Hepatocyte (in vitro differentiated cells): ENCODE measurements at regions not wholly inside any gene's neighbourhood (a gene's known extent, or its start where the extent isn't known, plus 50 kb on each side); places are given as distances from the start of the nearest gene placed in this dataset.

Experiments
- DNase-seq: peaks from one replicate; pipeline ENCODE4 v3.0.0-alpha.2; 2016; ENCODE audit warnings: low spot score
- H2AFZ ChIP-seq: fragments of 200-600 bp; sonication (generic); 2 replicates; pipeline ENCODE4 v1.6.0; 2016; ENCODE audit warnings: antibody characterized with exemption, mild to moderate bottlenecking
- H3K27ac ChIP-seq: fragments of 200-600 bp; sonication (generic); 2 replicates; pipeline ENCODE4 v1.5.1; 2016; ENCODE audit warnings: mild to moderate bottlenecking
- H3K27me3 ChIP-seq: fragments of 200-600 bp; sonication (generic); 2 replicates; pipeline ENCODE4 v1.6.1; 2016
- H3K36me3 ChIP-seq: fragments of 200-600 bp; sonication (generic); replicated peaks from 2 replicates; pipeline ENCODE4 v1.5.1; 2016; ENCODE audit warnings: low read depth; ENCODE audit not compliant: insufficient read depth
- H3K4me1 ChIP-seq: fragments of 200-600 bp; sonication (generic); 2 replicates; pipeline ENCODE4 v1.5.1; 2016; ENCODE audit warnings: mild to moderate bottlenecking, moderate library complexity; ENCODE audit not compliant: insufficient read depth
- H3K4me2 ChIP-seq: fragments of 200-600 bp; sonication (generic); 2 replicates; pipeline ENCODE4 v1.6.0; 2016
- H3K4me3 ChIP-seq: fragments of 200-600 bp; sonication (generic); 2 replicates; pipeline ENCODE4 v1.5.1; 2016; ENCODE audit warnings: mild to moderate bottlenecking
- H3K79me2 ChIP-seq: fragments of 200-600 bp; sonication (generic); 2 replicates; pipeline ENCODE4 v1.6.0; 2017; ENCODE audit warnings: mild to moderate bottlenecking
- H3K9me2 ChIP-seq: fragments of 200-600 bp; sonication (generic); replicated peaks from 2 replicates; pipeline ENCODE4 v1.6.0; 2017; ENCODE audit warnings: mild to moderate bottlenecking; ENCODE audit not compliant: insufficient read depth
- H3K9me3 ChIP-seq: fragments of 200-600 bp; sonication (generic); 2 replicates; pipeline ENCODE4 v1.5.1; 2016; ENCODE audit warnings: low read depth, mild to moderate bottlenecking
- H4K20me1 ChIP-seq: fragments of 200-600 bp; sonication (generic); 2 replicates; pipeline ENCODE4 v1.6.0; 2016; ENCODE audit warnings: mild to moderate bottlenecking; ENCODE audit not compliant: insufficient read depth, poor library complexity, severe bottlenecking
- EZH2 ChIP-seq: fragments of 200-600 bp; sonication (generic); IDR thresholded peaks from 2 replicates; pipeline ENCODE4 v1.6.1; 2016; ENCODE audit warnings: antibody characterized with exemption, mild to moderate bottlenecking, borderline replicate concordance
- EZH2phosphoT487 ChIP-seq: fragments of 200-600 bp; sonication (generic); IDR thresholded peaks from one replicate; pipeline ENCODE4 v1.6.1; 2018; ENCODE audit warnings: antibody characterized with exemption, mild to moderate bottlenecking, low read depth, moderate library complexity; ENCODE audit not compliant: unreplicated experiment, severe bottlenecking
- WGBS: methylation state at CpG from one replicate; pipeline ENCODE4 v1.1.6; 2016; ENCODE audit warnings: low lambda C conversion rate; ENCODE audit errors: missing lambda C conversion rate; 5-methylcytosine and 5-hydroxymethylcytosine counted together
- TF ChIP-seq, protein P1 (sequence below): fragments of 200-600 bp; sonication (generic); IDR thresholded peaks from 2 replicates; pipeline ENCODE4 v1.5.1; 2016; ENCODE audit warnings: antibody characterized with exemption, mild to moderate bottlenecking; ENCODE audit not compliant: poor library complexity

GRCh38 chr1:224801844-224802490 is 127.5 kb upstream of the DNAH14 start:
- H3K27me3 ChIP-seq = no peaks in the 10 kb centered on the region
- no peaks in the 10 kb centered on the region for H3K9me2 ChIP-seq
- H3K9me3 ChIP-seq = no peaks in the 10 kb centered on the region
- no peaks in the 10 kb centered on the region for H3K4me1 ChIP-seq
- H3K27ac ChIP-seq = no peak overlapping the region
- H3K4me2 ChIP-seq = no peak overlapping the region
- DNase-seq = no peak
- WGBS = 91% methylated on average over 2 of the region's 2 CpGs
- no peaks in the 10 kb centered on the region for H3K79me2 ChIP-seq
- H3K36me3 ChIP-seq = no peaks in the 10 kb centered on the region
- TF ChIP-seq EZH2phosphoT487 = no peak
- TF ChIP-seq, protein P1, sequence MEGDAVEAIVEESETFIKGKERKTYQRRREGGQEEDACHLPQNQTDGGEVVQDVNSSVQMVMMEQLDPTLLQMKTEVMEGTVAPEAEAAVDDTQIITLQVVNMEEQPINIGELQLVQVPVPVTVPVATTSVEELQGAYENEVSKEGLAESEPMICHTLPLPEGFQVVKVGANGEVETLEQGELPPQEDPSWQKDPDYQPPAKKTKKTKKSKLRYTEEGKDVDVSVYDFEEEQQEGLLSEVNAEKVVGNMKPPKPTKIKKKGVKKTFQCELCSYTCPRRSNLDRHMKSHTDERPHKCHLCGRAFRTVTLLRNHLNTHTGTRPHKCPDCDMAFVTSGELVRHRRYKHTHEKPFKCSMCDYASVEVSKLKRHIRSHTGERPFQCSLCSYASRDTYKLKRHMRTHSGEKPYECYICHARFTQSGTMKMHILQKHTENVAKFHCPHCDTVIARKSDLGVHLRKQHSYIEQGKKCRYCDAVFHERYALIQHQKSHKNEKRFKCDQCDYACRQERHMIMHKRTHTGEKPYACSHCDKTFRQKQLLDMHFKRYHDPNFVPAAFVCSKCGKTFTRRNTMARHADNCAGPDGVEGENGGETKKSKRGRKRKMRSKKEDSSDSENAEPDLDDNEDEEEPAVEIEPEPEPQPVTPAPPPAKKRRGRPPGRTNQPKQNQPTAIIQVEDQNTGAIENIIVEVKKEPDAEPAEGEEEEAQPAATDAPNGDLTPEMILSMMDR = no peak
- TF ChIP-seq EZH2 = no peak
- H2AFZ ChIP-seq = no peak overlapping the region
- H3K4me3 ChIP-seq = no peak overlapping the region
- H4K20me1 ChIP-seq = no peaks in the 10 kb centered on the region

- no peak overlapping the region for H3K4me3 ChIP-seq
- H4K20me1 ChIP-seq = no peaks in the 10 kb centered on the region
- no peak overlapping the region for H2AFZ ChIP-seq
- no peaks in the 10 kb centered on the region for H3K79me2 ChIP-seq
- H3K4me2 ChIP-seq = no peak overlapping the region
- TF ChIP-seq EZH2 (no peak), EZH2phosphoT487 (no peak)
- TF ChIP-seq, protein P1 = no peak
- no peak for DNase-seq
- H3K27ac ChIP-seq = no peak overlapping the region
- WGBS = 91% methylated on average over 3 of the region's 3 CpGs
- H3K9me3 ChIP-seq = no peaks in the 10 kb centered on the region
- H3K9me2 ChIP-seq = no peaks in the 10 kb centered on the region
- H3K27me3 ChIP-seq = no peaks in the 10 kb centered on the region
- no peaks in the 10 kb centered on the region for H3K4me1 ChIP-seq
- no peaks in the 10 kb centered on the region for H3K36me3 ChIP-seq
Observed at GRCh38 chr1:224802617-224803016, 126.9 kb upstream of the DNAH14 start.

DNA sequence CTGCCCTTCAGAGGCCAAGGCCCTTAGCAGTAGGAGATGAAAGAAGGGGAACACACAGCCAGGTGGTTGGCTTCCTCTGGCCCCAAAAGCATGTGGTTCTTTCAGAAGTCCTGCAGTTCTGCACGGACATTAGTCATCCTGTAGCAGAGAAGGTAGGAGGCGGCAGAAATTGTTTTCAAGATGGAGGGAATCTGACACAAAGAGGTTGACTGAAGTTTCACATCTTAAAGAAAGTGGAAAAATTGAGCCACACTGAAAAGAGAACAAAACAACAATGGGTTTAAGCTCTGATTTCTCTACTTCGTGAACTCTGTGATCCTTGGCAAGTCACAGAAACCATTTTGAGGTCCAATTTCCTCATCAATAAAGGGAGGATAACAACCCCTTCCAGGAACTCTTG is 125.3 kb upstream of the DNAH14 start:
- Histone ChIP-seq H3K27ac (no peak overlapping the region), H3K9me2 (no peaks in the 10 kb centered on the region), H3K79me2 (no peaks in the 10 kb centered on the region), H3K4me2 (no peak overlapping the region), H3K4me3 (no peak overlapping the region), H3K36me3 (no peaks in the 10 kb centered on the region), H4K20me1 (no peaks in the 10 kb centered on the region), H3K9me3 (no peaks in the 10 kb centered on the region), H3K27me3 (no peaks in the 10 kb centered on the region), H3K4me1 (no peaks in the 10 kb centered on the region), H2AFZ (no peak overlapping the region)
- 90% methylated on average over 3 of the region's 3 CpGs for WGBS
- no peak for DNase-seq
- TF ChIP-seq, protein P1 = no peak
- TF ChIP-seq EZH2 = no peak

GRCh38 chr1:224805889-224806288 is 123.6 kb upstream of the DNAH14 start:
- 90% methylated on average over 2 of the region's 2 CpGs for WGBS
- H3K4me1 ChIP-seq = no peaks in the 10 kb centered on the region

More at GRCh38 chr1:224805889-224806288, 123.6 kb upstream of the DNAH14 start:
- no peak for TF ChIP-seq EZH2
- TF ChIP-seq, protein P1 = no peak
- no peak for TF ChIP-seq EZH2phosphoT487
- Histone ChIP-seq H3K9me3 (no peaks in the 10 kb centered on the region), H2AFZ (no peak overlapping the region), H3K4me2 (no peak overlapping the region), H3K27ac (no peak overlapping the region), H3K27me3 (no peaks in the 10 kb centered on the region), H3K36me3 (no peaks in the 10 kb centered on the region), H4K20me1 (no peaks in the 10 kb centered on the region), H3K79me2 (no peaks in the 10 kb centered on the region), H3K9me2 (no peaks in the 10 kb centered on the region), H3K4me3 (no peak overlapping the region)
- DNase-seq = no peak
